ENCODE measurements at regions not wholly inside any gene's neighbourhood (a gene's known extent, or its start where the extent isn't known, plus 50 kb on each side); places are given as distances from the start of the nearest gene placed in this dataset.
"Not testable (repeated sequence)": the region's sequence is repeated elsewhere in the genome, so short reads cannot be mapped to it uniquely, and the experiment has no call there.

GRCh38 chrX:44785652-44786051 lies 58.2 kb upstream of the DUSP21 start:
- in situ Hi-C loops (cut with MboI; ENCODE audit: low pct_ligation_motif_present in 1 of 4, low pct_unique_long_range_greater_than_20kb in 1 of 4, low sequenced_read_pairs in 3 of 4), result no loop called here
- DNase-seq, result no peak
- Histone ChIP-seq H3K4me1 (no peaks in the 10 kb centered on the region), H3K9me3 (no peaks in the 10 kb centered on the region), H3K27me3 (no peaks in the 10 kb centered on the region), H3K4me3 (no peak overlapping the region), H3K36me3 (no peaks in the 10 kb centered on the region), H3K27ac (no peak overlapping the region)
- TF ChIP-seq POLR2A (IDR thresholded peaks at IDR 0.05), result no peak
- TF ChIP-seq, protein P1, sequence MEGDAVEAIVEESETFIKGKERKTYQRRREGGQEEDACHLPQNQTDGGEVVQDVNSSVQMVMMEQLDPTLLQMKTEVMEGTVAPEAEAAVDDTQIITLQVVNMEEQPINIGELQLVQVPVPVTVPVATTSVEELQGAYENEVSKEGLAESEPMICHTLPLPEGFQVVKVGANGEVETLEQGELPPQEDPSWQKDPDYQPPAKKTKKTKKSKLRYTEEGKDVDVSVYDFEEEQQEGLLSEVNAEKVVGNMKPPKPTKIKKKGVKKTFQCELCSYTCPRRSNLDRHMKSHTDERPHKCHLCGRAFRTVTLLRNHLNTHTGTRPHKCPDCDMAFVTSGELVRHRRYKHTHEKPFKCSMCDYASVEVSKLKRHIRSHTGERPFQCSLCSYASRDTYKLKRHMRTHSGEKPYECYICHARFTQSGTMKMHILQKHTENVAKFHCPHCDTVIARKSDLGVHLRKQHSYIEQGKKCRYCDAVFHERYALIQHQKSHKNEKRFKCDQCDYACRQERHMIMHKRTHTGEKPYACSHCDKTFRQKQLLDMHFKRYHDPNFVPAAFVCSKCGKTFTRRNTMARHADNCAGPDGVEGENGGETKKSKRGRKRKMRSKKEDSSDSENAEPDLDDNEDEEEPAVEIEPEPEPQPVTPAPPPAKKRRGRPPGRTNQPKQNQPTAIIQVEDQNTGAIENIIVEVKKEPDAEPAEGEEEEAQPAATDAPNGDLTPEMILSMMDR (IDR thresholded peaks at IDR 0.05), result no peak
- TF ChIP-seq EP300 (IDR thresholded peaks at IDR 0.05; ENCODE audit: low read depth), result no peak
- TF ChIP-seq POLR2AphosphoS5 (IDR thresholded peaks at IDR 0.05), result no peak
- WGBS, 2 donors (ENCODE audit: low coverage in 1 of 2), result 87 to 100% methylated on average over 1 to 5 of the region's 5 CpGs
- intact Hi-C loops (cut with DNase I; ENCODE audit: low total_unique reads), result no loop called here

- 41% methylated on average over 2 of the region's 2 CpGs; no CpG with 5 or more reads in 1 of the 2 donors for WGBS, 2 donors (ENCODE audit: low coverage in 1 of 2)
- no peak overlapping the region for H3K4me3 ChIP-seq
- no peak for DNase-seq
Observed at GRCh38 chrX:44784241-44784640, 59.6 kb upstream of the DUSP21 start.

GRCh38 chrX:44778254-44778653 lies 65.6 kb upstream of the DUSP21 start:
- H3K4me1 ChIP-seq, result no peaks in the 10 kb centered on the region
- TF ChIP-seq POLR2A (IDR thresholded peaks at IDR 0.05), result no peak
- TF ChIP-seq, protein P1 (IDR thresholded peaks at IDR 0.05), result no peak
- in situ Hi-C loops (cut with MboI; ENCODE audit: low pct_ligation_motif_present in 1 of 4, low pct_unique_long_range_greater_than_20kb in 1 of 4, low sequenced_read_pairs in 3 of 4), result no loop called here
- H3K27me3 ChIP-seq, result no peaks in the 10 kb centered on the region
- no peaks in the 10 kb centered on the region for H3K9me3 ChIP-seq
- WGBS, 2 donors (ENCODE audit: low coverage in 1 of 2), result 90% methylated on average over 7 of the region's 7 CpGs; no CpG with 5 or more reads in 1 of the 2 donors
- DNase-seq, result no peak
- intact Hi-C loops (cut with DNase I; ENCODE audit: low total_unique reads), result no loop called here
- no peak overlapping the region for H3K4me3 ChIP-seq
- H3K27ac ChIP-seq, result no peak overlapping the region
- no peaks in the 10 kb centered on the region for H3K36me3 ChIP-seq

More at GRCh38 chrX:44784241-44784640, 59.6 kb upstream of the DUSP21 start:
- Histone ChIP-seq H3K27me3 (no peaks in the 10 kb centered on the region), H3K4me1 (no peaks in the 10 kb centered on the region), H3K27ac (no peak overlapping the region), H3K36me3 (no peaks in the 10 kb centered on the region), H3K9me3 (no peaks in the 10 kb centered on the region)
- intact Hi-C loops (cut with DNase I; ENCODE audit: low total_unique reads) (no loop called here), in situ Hi-C loops (cut with MboI; ENCODE audit: low pct_ligation_motif_present in 1 of 4, low pct_unique_long_range_greater_than_20kb in 1 of 4, low sequenced_read_pairs in 3 of 4) (no loop called here)
- TF ChIP-seq POLR2A (IDR thresholded peaks at IDR 0.05) (no peak), EP300 (IDR thresholded peaks at IDR 0.05; ENCODE audit: low read depth) (no peak), POLR2AphosphoS5 (IDR thresholded peaks at IDR 0.05) (no peak)
- TF ChIP-seq, protein P1 (IDR thresholded peaks at IDR 0.05), result no peak

- Histone ChIP-seq H3K36me3 (no peaks in the 10 kb centered on the region), H3K4me3 (no peak overlapping the region), H3K27me3 (no peaks in the 10 kb centered on the region), H3K27ac (no peak overlapping the region), H3K4me1 (no peaks in the 10 kb centered on the region), H3K9me3 (no peaks in the 10 kb centered on the region)
- 61% methylated on average over 6 of the region's 6 CpGs; no CpG with 5 or more reads in 1 of the 2 donors for WGBS, 2 donors (ENCODE audit: low coverage in 1 of 2)
- in situ Hi-C loops (cut with MboI; ENCODE audit: low pct_ligation_motif_present in 1 of 4, low pct_unique_long_range_greater_than_20kb in 1 of 4, low sequenced_read_pairs in 3 of 4), result no loop called here
- DNase-seq, result peak; percentile 32
- TF ChIP-seq POLR2AphosphoS5 (IDR thresholded peaks at IDR 0.05), result no peak
- TF ChIP-seq, protein P1 (IDR thresholded peaks at IDR 0.05), result no peak
- no peak for TF ChIP-seq EP300 (IDR thresholded peaks at IDR 0.05; ENCODE audit: low read depth)
- TF ChIP-seq POLR2A (IDR thresholded peaks at IDR 0.05), result no peak
- intact Hi-C loops (cut with DNase I; ENCODE audit: low total_unique reads), result no loop called here
Observed at GRCh38 chrX:44775726-44776125, 68.1 kb upstream of the DUSP21 start.

DNA sequence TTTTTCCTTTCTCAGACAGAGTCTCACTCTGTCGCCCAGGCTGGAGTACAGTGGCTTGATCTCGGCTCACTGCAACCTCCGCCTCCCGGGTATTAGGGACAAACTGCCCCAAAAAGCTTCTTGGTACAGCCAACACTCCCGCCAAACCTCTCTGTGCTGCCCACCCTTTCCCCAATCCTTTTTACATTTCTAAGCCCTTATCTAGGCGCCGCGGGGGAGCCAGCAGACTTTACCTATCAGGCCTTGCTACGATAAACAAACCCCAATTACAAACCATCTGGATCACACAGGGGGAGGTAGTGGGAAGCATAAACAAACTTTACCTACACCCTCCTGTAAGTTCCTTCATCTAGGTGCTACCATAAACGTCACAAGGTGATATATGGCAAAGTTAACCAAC lies 69.8 kb upstream of the DUSP21 start:
- 67 to 90% methylated on average over 2 to 10 of the region's 10 CpGs for WGBS, 2 donors (ENCODE audit: low coverage in 1 of 2)
- in situ Hi-C loops (cut with MboI; ENCODE audit: low pct_ligation_motif_present in 1 of 4, low pct_unique_long_range_greater_than_20kb in 1 of 4, low sequenced_read_pairs in 3 of 4); intact Hi-C loops (cut with DNase I; ENCODE audit: low total_unique reads): not testable (repeated sequence)

More for the DNA sequence above, 69.8 kb upstream of the DUSP21 start:
- not testable (repeated sequence) for H3K4me1 ChIP-seq, H3K36me3 ChIP-seq, H3K9me3 ChIP-seq, H3K27me3 ChIP-seq, DNase-seq, H3K27ac ChIP-seq, H3K4me3 ChIP-seq
